ENCODE measurements at regions not wholly inside any gene's neighbourhood (a gene's known extent, or its start where the extent isn't known, plus 50 kb on each side); places are given as distances from the start of the nearest gene placed in this dataset.

DNA sequence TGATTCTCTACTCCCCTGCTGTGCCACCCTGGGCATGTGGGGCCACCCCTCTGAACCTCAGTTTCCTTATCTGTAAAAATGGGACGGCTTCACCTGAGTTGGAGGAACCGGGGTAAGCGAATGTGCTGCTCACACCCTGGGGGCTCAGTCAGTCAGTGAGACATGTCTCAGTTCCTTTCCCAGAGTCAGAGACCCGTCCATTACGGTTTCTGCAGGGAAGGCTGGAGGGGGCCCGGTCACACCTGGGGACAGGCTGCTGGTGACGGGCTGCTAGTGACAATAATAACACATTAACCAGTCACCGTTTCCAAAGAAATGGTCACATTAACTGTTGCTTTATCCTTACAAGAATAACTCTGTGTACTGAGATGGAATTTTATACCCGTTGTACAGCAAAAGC lies 282.4 kb downstream of the NSG2 start:
- Histone ChIP-seq H2AFZ (no peak overlapping the region), H3K27ac (no peak overlapping the region), H4K20me1 (ENCODE audit: insufficient read depth, poor library complexity, severe bottlenecking) (no peaks in the 10 kb centered on the region), H3K9me2 (replicated peaks; ENCODE audit: insufficient read depth) (no peaks in the 10 kb centered on the region), H3K9me3 (ENCODE audit: low read depth) (no peaks in the 10 kb centered on the region), H3K36me3 (replicated peaks; ENCODE audit: insufficient read depth, low read depth) (no peaks in the 10 kb centered on the region), H3K4me3 (no peak overlapping the region), H3K79me2 (no peaks in the 10 kb centered on the region), H3K4me2 (no peak overlapping the region), H3K27me3 (peaks cover 3% of the 10 kb centered on the region), H3K4me1 (ENCODE audit: insufficient read depth) (peaks cover 3% of the 10 kb centered on the region)
- no peak for DNase-seq (ENCODE audit: low spot score)
- WGBS (ENCODE audit: low lambda C conversion rate, missing lambda C conversion rate), result 84% methylated on average over 9 of the region's 9 CpGs
- TF ChIP-seq EZH2phosphoT487 (IDR thresholded peaks at IDR 0.05; ENCODE audit: low read depth, severe bottlenecking, unreplicated experiment), result no peak
- no peak for TF ChIP-seq EZH2 (IDR thresholded peaks at IDR 0.05; ENCODE audit: borderline replicate concordance)
- TF ChIP-seq, protein P1, sequence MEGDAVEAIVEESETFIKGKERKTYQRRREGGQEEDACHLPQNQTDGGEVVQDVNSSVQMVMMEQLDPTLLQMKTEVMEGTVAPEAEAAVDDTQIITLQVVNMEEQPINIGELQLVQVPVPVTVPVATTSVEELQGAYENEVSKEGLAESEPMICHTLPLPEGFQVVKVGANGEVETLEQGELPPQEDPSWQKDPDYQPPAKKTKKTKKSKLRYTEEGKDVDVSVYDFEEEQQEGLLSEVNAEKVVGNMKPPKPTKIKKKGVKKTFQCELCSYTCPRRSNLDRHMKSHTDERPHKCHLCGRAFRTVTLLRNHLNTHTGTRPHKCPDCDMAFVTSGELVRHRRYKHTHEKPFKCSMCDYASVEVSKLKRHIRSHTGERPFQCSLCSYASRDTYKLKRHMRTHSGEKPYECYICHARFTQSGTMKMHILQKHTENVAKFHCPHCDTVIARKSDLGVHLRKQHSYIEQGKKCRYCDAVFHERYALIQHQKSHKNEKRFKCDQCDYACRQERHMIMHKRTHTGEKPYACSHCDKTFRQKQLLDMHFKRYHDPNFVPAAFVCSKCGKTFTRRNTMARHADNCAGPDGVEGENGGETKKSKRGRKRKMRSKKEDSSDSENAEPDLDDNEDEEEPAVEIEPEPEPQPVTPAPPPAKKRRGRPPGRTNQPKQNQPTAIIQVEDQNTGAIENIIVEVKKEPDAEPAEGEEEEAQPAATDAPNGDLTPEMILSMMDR (IDR thresholded peaks at IDR 0.05; ENCODE audit: poor library complexity), result no peak

- peaks cover 3% of the 10 kb centered on the region for H3K4me1 ChIP-seq (ENCODE audit: insufficient read depth)
- no peak for DNase-seq (ENCODE audit: low spot score)
- H4K20me1 ChIP-seq (ENCODE audit: insufficient read depth, poor library complexity, severe bottlenecking), result no peaks in the 10 kb centered on the region
- no peak overlapping the region for H3K4me2 ChIP-seq
- H3K27me3 ChIP-seq, result peaks cover 3% of the 10 kb centered on the region
- WGBS (ENCODE audit: low lambda C conversion rate, missing lambda C conversion rate), result 85% methylated on average over 13 of the region's 13 CpGs
- H2AFZ ChIP-seq, result no peak overlapping the region
- no peaks in the 10 kb centered on the region for H3K9me3 ChIP-seq (ENCODE audit: low read depth)
- H3K79me2 ChIP-seq, result no peaks in the 10 kb centered on the region
- no peak overlapping the region for H3K27ac ChIP-seq
- no peaks in the 10 kb centered on the region for H3K36me3 ChIP-seq (replicated peaks; ENCODE audit: insufficient read depth, low read depth)
- H3K9me2 ChIP-seq (replicated peaks; ENCODE audit: insufficient read depth), result no peaks in the 10 kb centered on the region
- TF ChIP-seq EZH2phosphoT487 (IDR thresholded peaks at IDR 0.05; ENCODE audit: low read depth, severe bottlenecking, unreplicated experiment), result no peak
- TF ChIP-seq EZH2 (IDR thresholded peaks at IDR 0.05; ENCODE audit: borderline replicate concordance), result no peak
- TF ChIP-seq, protein P1 (IDR thresholded peaks at IDR 0.05; ENCODE audit: poor library complexity), result no peak
- no peak overlapping the region for H3K4me3 ChIP-seq
Measured at GRCh38 chr5:174328631-174329299, 283.3 kb downstream of the NSG2 start.

GRCh38 chr5:174329738-174330137 lies 284.2 kb downstream of the NSG2 start:
- 61% methylated on average over 5 of the region's 5 CpGs for WGBS (ENCODE audit: low lambda C conversion rate, missing lambda C conversion rate)
- Histone ChIP-seq H3K4me2 (no peak overlapping the region), H3K4me3 (no peak overlapping the region), H3K36me3 (replicated peaks; ENCODE audit: insufficient read depth, low read depth) (no peaks in the 10 kb centered on the region), H4K20me1 (ENCODE audit: insufficient read depth, poor library complexity, severe bottlenecking) (no peaks in the 10 kb centered on the region), H3K79me2 (no peaks in the 10 kb centered on the region), H3K9me3 (ENCODE audit: low read depth) (no peaks in the 10 kb centered on the region), H3K27ac (no peak overlapping the region), H3K27me3 (peaks cover 3% of the 10 kb centered on the region), H2AFZ (no peak overlapping the region), H3K9me2 (replicated peaks; ENCODE audit: insufficient read depth) (no peaks in the 10 kb centered on the region), H3K4me1 (ENCODE audit: insufficient read depth) (peaks cover 3% of the 10 kb centered on the region)
- TF ChIP-seq EZH2 (IDR thresholded peaks at IDR 0.05; ENCODE audit: borderline replicate concordance) (no peak), EZH2phosphoT487 (IDR thresholded peaks at IDR 0.05; ENCODE audit: low read depth, severe bottlenecking, unreplicated experiment) (no peak)
- TF ChIP-seq, protein P1 (IDR thresholded peaks at IDR 0.05; ENCODE audit: poor library complexity), result no peak
- no peak for DNase-seq (ENCODE audit: low spot score)
